CD14-positive monocyte (primary cell): ENCODE measurements at regions not wholly inside any gene's neighbourhood (a gene's known extent, or its start where the extent isn't known, plus 50 kb on each side); places are given as distances from the start of the nearest gene placed in this dataset.

Source experiments
- DNase-seq, 3 donors: peaks; one replicate each; pipeline ENCODE4 v3.0.0-alpha.2; 2011 to 2022
- H2AFZ ChIP-seq: 2 replicates; pipeline ENCODE4 v1.6.0; 2012; ENCODE audit warnings: mild to moderate bottlenecking, low read depth, low read length, inconsistent platforms; ENCODE audit not compliant: insufficient read depth, poor library complexity, severe bottlenecking
- H3K27ac ChIP-seq, 2 donors: 1 replicate in 1 of 2; 2 replicates in 1 of 2; pipeline ENCODE4 v1.5.1; 2012 to 2013; ENCODE audit warnings: low read length in 2 of 2, control low read depth in 1 of 2, inconsistent platforms in 1 of 2, low read depth in 1 of 2, mild to moderate bottlenecking in 1 of 2
- H3K27me3 ChIP-seq, 2 donors: one replicate each; pipeline versions ENCODE4 v1.6.0 to v1.6.1; 2011 to 2013; ENCODE audit warnings: low read length in 2 of 2; ENCODE audit not compliant: control insufficient read depth in 2 of 2, insufficient read depth in 2 of 2
- H3K36me3 ChIP-seq, 2 donors: replicated peaks in 1 of 2; 1 replicate in 1 of 2; 2 replicates in 1 of 2; pipeline versions ENCODE4 v1.5.1 to v1.6.1; 2012 to 2013; ENCODE audit warnings: low read length in 2 of 2, control low read depth in 1 of 2, inconsistent platforms in 1 of 2, mild to moderate bottlenecking in 1 of 2; ENCODE audit not compliant: insufficient read depth in 2 of 2, control insufficient read depth in 1 of 2
- H3K4me1 ChIP-seq, 2 donors: 1 replicate in 1 of 2; 2 replicates in 1 of 2; pipeline versions ENCODE4 v1.5.1 to v1.6.1; 2012 to 2013; ENCODE audit warnings: low read length in 2 of 2, control low read depth in 1 of 2, inconsistent platforms in 1 of 2, mild to moderate bottlenecking in 1 of 2, moderate library complexity in 1 of 2; ENCODE audit not compliant: insufficient read depth in 2 of 2, control insufficient read depth in 1 of 2
- H3K4me2 ChIP-seq: replicated peaks from 2 replicates; pipeline ENCODE3; 2012; ENCODE audit warnings: low read length, moderate library complexity, mild to moderate bottlenecking; ENCODE audit not compliant: poor library complexity, severe bottlenecking; ENCODE audit errors: extremely low read depth
- H3K4me3 ChIP-seq, 3 experiments: fragments of 200-600 bp in 1 of 3; sonication (generic) in 1 of 3; replicated peaks in 1 of 3; 1 replicate in 2 of 3; 2 replicates in 1 of 3; pipeline ENCODE4 v1.5.1; 2011 to 2013; ENCODE audit warnings: low read length in 3 of 3, mild to moderate bottlenecking in 3 of 3, control low read depth in 2 of 3, low read depth in 2 of 3, inconsistent platforms in 1 of 3, moderate library complexity in 1 of 3
- H3K79me2 ChIP-seq: 2 replicates; pipeline ENCODE4 v1.6.0; 2012; ENCODE audit warnings: mild to moderate bottlenecking, control low read depth, inconsistent platforms, low read length, moderate library complexity; ENCODE audit not compliant: insufficient read depth
- H3K9ac ChIP-seq: 2 replicates; pipeline ENCODE4 v1.6.0; 2017; ENCODE audit warnings: low read length, mild to moderate bottlenecking; ENCODE audit not compliant: insufficient read depth, poor library complexity, severe bottlenecking
- H3K9me3 ChIP-seq, 2 donors: replicated peaks in 1 of 2; 1 replicate in 1 of 2; 2 replicates in 1 of 2; pipeline versions ENCODE4 v1.5.1 to v1.6.1; 2012 to 2013; ENCODE audit warnings: low read length in 2 of 2, control low read depth in 1 of 2; ENCODE audit not compliant: control insufficient read depth in 1 of 2, insufficient read depth in 1 of 2
- H4K20me1 ChIP-seq: 2 replicates; pipeline ENCODE4 v1.6.0; 2012; ENCODE audit warnings: mild to moderate bottlenecking, low read length, control low read depth, moderate library complexity; ENCODE audit not compliant: insufficient read depth
- H3K27ac Mint-ChIP-seq, 7 donors: one replicate each; pipeline ENCODE4 v1.8.0; 2020; ENCODE audit warnings: mild to moderate bottlenecking in 7 of 7, mixed read lengths in 7 of 7, moderate library complexity in 6 of 7, inconsistent platforms in 2 of 7
- H3K27me3 Mint-ChIP-seq, 3 donors: one replicate each; pipeline ENCODE4 v1.8.0; 2021 to 2022; ENCODE audit warnings: low read depth in 3 of 3, mild to moderate bottlenecking in 3 of 3, mixed read lengths in 3 of 3, moderate library complexity in 3 of 3, inconsistent platforms in 1 of 3
- H3K36me3 Mint-ChIP-seq, 2 donors: one replicate each; pipeline ENCODE4 v1.8.0; 2020; ENCODE audit warnings: mixed read lengths in 2 of 2, inconsistent platforms in 1 of 2, mild to moderate bottlenecking in 1 of 2
- H3K4me1 Mint-ChIP-seq: one replicate; pipeline ENCODE4 v1.8.0; 2020; ENCODE audit warnings: mild to moderate bottlenecking, mixed read lengths
- H3K4me3 Mint-ChIP-seq, 2 donors: one replicate each; pipeline ENCODE4 v1.8.0; 2020; ENCODE audit warnings: mild to moderate bottlenecking in 2 of 2, mixed read lengths in 2 of 2, moderate library complexity in 1 of 2
- H3K9me3 Mint-ChIP-seq, 7 donors: one replicate each; pipeline ENCODE4 v1.8.0; 2020 to 2022; ENCODE audit warnings: mixed read lengths in 7 of 7, mild to moderate bottlenecking in 6 of 7, moderate library complexity in 6 of 7, inconsistent platforms in 2 of 7
- CTCF ChIP-seq: fragments of 200-600 bp; IDR thresholded peaks from one replicate; pipeline ENCODE4 v1.8.0; 2022; ENCODE audit warnings: antibody characterized with exemption, mild to moderate bottlenecking
- WGBS: methylation state at CpG from one replicate; pipeline ENCODE4 v1.1.5; 2013; ENCODE audit warnings: missing lambda C conversion rate; ENCODE audit not compliant: insufficient coverage; 5-methylcytosine and 5-hydroxymethylcytosine counted together
- intact Hi-C, 2 donors: fragments of 100-400 bp; cut with micrococcal nuclease; formaldehyde crosslinking; loops; one replicate each; pipeline versions ENCODE4 v1.15.0 to v1.15.1; 2023

DNA sequence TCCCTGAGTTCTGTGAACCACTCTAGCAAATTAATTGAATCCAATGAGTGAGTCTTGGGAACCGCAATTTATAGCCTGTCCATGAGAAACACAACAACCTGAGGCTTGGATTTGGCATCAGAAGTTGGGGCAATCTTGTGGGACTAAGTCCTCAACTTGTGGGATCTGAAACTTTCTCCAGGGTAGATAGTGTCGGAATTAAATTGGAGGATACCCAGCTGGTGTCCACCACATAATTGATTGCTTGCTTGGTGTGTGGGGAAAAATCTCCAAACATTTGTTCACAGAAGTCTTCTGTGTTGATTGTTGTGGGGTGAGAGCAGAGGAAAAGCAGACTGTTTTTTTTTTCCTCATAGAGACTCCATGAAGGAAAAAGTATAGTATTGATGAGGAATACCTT is 320.6 kb upstream of the MEF2C start:
- Mint-ChIP-seq H3K27ac (no peak overlapping the region), H3K9me3 (peaks cover 13 to 32% (median 22%) of the 10 kb centered on the region in 7 donors), H3K36me3 (no peaks in the 10 kb centered on the region), H3K27me3 (no peaks in the 10 kb centered on the region), H3K4me3 (no peak overlapping the region), H3K4me1 (no peaks in the 10 kb centered on the region)
- no peak overlapping the region for H2AFZ ChIP-seq
- no peak overlapping the region for H3K9ac ChIP-seq
- H4K20me1 ChIP-seq = no peaks in the 10 kb centered on the region
- no peak overlapping the region for H3K27ac ChIP-seq
- H3K79me2 ChIP-seq = no peaks in the 10 kb centered on the region
- no peaks in the 10 kb centered on the region for H3K4me1 ChIP-seq
- H3K27me3 ChIP-seq = no peaks in the 10 kb centered on the region
- WGBS = 89% methylated on average over 2 of the region's 2 CpGs
- no peaks in the 10 kb centered on the region for H3K36me3 ChIP-seq
- no peak for TF ChIP-seq CTCF
- H3K9me3 ChIP-seq = peaks cover 13 to 17% of the 10 kb centered on the region in 2 donors
- intact Hi-C loops = no loop called here
- no peak overlapping the region for H3K4me2 ChIP-seq
- no peak overlapping the region for H3K4me3 ChIP-seq
- no peak for DNase-seq

GRCh38 chr5:89200899-89201298 is 317.9 kb upstream of the MEF2C start:
- no peak for TF ChIP-seq CTCF
- intact Hi-C loops = no loop called here
- Mint-ChIP-seq H3K9me3 (peaks cover 24 to 46% (median 34%) of the 10 kb centered on the region in 7 donors), H3K4me3 (no peak overlapping the region), H3K4me1 (no peaks in the 10 kb centered on the region), H3K27ac (no peak overlapping the region), H3K27me3 (peaks cover 0 to 2% (median 0%) of the 10 kb centered on the region in 3 donors), H3K36me3 (no peaks in the 10 kb centered on the region)
- Histone ChIP-seq H3K79me2 (no peaks in the 10 kb centered on the region), H2AFZ (no peak overlapping the region), H3K4me3 (no peak overlapping the region), H3K27ac (no peak overlapping the region), H3K36me3 (no peaks in the 10 kb centered on the region), H3K4me1 (no peaks in the 10 kb centered on the region), H4K20me1 (no peaks in the 10 kb centered on the region), H3K4me2 (no peak overlapping the region), H3K9me3 (peaks cover 14 to 25% of the 10 kb centered on the region in 2 donors), H3K27me3 (no peaks in the 10 kb centered on the region), H3K9ac (no peak overlapping the region)
- DNase-seq = no peak
- WGBS = no CpG with 5 or more reads among the region's 2 CpGs
